ENCODE measurements at regions not wholly inside any gene's neighbourhood (a gene's known extent, or its start where the extent isn't known, plus 50 kb on each side); places are given as distances from the start of the nearest gene placed in this dataset.

- POLR2A ChIA-PET: no interaction called here
Observed at GRCh38 chr21:36554411-36555157, 74.7 kb upstream of the CLDN14 start.

GRCh38 chr21:36555199-36555800 lies 75.4 kb upstream of the CLDN14 start:
- Histone ChIP-seq H3K27me3 (replicated peaks in 2 of 5; ENCODE audit: control insufficient read depth in 4 of 5, insufficient read depth in 5 of 5, low read length in 4 of 5) (no peaks in the 10 kb centered on the region), H3K4me1 (ENCODE audit: control extremely low read depth in 1 of 4, control insufficient read depth in 4 of 4, insufficient read depth in 4 of 4, low read length in 3 of 4) (peaks cover 0 to 9% (median 4%) of the 10 kb centered on the region in 4 experiments), H3K27ac (ENCODE audit: insufficient read depth in 1 of 2, low read depth in 1 of 2, low read length in 2 of 2, poor library complexity in 1 of 2, severe bottlenecking in 2 of 2) (no peak overlapping the region), H3K4me3 (ENCODE audit: control insufficient read depth in 1 of 7, extremely low read depth in 1 of 7, insufficient read depth in 4 of 7, low read depth in 2 of 7, low read length in 6 of 7) (no peak overlapping the region), H3K9me3 (ENCODE audit: control extremely low read depth in 1 of 5, control insufficient read depth in 4 of 5, insufficient read depth in 2 of 5, low read depth in 1 of 5, low read length in 4 of 5) (no peaks in the 10 kb centered on the region), H3K36me3 (ENCODE audit: control insufficient read depth in 4 of 4, insufficient read depth in 4 of 4, low read length in 3 of 4) (no peaks in the 10 kb centered on the region)
- no peak for DNase-seq
- 98% methylated on average over 12 of the region's 16 CpGs for WGBS (ENCODE audit: insufficient coverage)
- CTCF ChIA-PET: no interaction called here
- POLR2A ChIA-PET: no interaction called here

More at GRCh38 chr21:36554411-36555157, 74.7 kb upstream of the CLDN14 start:
- CTCF ChIA-PET: no interaction called here
- Histone ChIP-seq H3K4me3 (ENCODE audit: control insufficient read depth in 1 of 7, extremely low read depth in 1 of 7, insufficient read depth in 4 of 7, low read depth in 2 of 7, low read length in 6 of 7) (no peak overlapping the region), H3K27ac (ENCODE audit: insufficient read depth in 1 of 2, low read depth in 1 of 2, low read length in 2 of 2, poor library complexity in 1 of 2, severe bottlenecking in 2 of 2) (no peak overlapping the region), H3K27me3 (replicated peaks in 2 of 5; ENCODE audit: control insufficient read depth in 4 of 5, insufficient read depth in 5 of 5, low read length in 4 of 5) (peaks cover 0 to 2% (median 0%) of the 10 kb centered on the region in 5 experiments), H3K4me1 (ENCODE audit: control extremely low read depth in 1 of 4, control insufficient read depth in 4 of 4, insufficient read depth in 4 of 4, low read length in 3 of 4) (peaks cover 0 to 9% (median 4%) of the 10 kb centered on the region in 4 experiments), H3K9me3 (ENCODE audit: control extremely low read depth in 1 of 5, control insufficient read depth in 4 of 5, insufficient read depth in 2 of 5, low read depth in 1 of 5, low read length in 4 of 5) (no peaks in the 10 kb centered on the region), H3K36me3 (ENCODE audit: control insufficient read depth in 4 of 4, insufficient read depth in 4 of 4, low read length in 3 of 4) (no peaks in the 10 kb centered on the region)
- 93% methylated on average over 11 of the region's 15 CpGs for WGBS (ENCODE audit: insufficient coverage)
- no peak for DNase-seq

- no CpG with 5 or more reads among the region's 3 CpGs for WGBS (ENCODE audit: insufficient coverage)
- Histone ChIP-seq H3K4me1 (ENCODE audit: control extremely low read depth in 1 of 4, control insufficient read depth in 4 of 4, insufficient read depth in 4 of 4, low read length in 3 of 4) (peaks cover 0 to 5% (median 5%) of the 10 kb centered on the region in 4 experiments), H3K4me3 (ENCODE audit: control insufficient read depth in 1 of 7, extremely low read depth in 1 of 7, insufficient read depth in 4 of 7, low read depth in 2 of 7, low read length in 6 of 7) (no peak overlapping the region), H3K9me3 (ENCODE audit: control extremely low read depth in 1 of 5, control insufficient read depth in 4 of 5, insufficient read depth in 2 of 5, low read depth in 1 of 5, low read length in 4 of 5) (no peaks in the 10 kb centered on the region), H3K27me3 (replicated peaks in 2 of 5; ENCODE audit: control insufficient read depth in 4 of 5, insufficient read depth in 5 of 5, low read length in 4 of 5) (no peaks in the 10 kb centered on the region), H3K36me3 (ENCODE audit: control insufficient read depth in 4 of 4, insufficient read depth in 4 of 4, low read length in 3 of 4) (no peaks in the 10 kb centered on the region), H3K27ac (ENCODE audit: insufficient read depth in 1 of 2, low read depth in 1 of 2, low read length in 2 of 2, poor library complexity in 1 of 2, severe bottlenecking in 2 of 2) (no peak overlapping the region)
- POLR2A ChIA-PET: no interaction called here
- CTCF ChIA-PET: no interaction called here
- DNase-seq: no peak
Observed at GRCh38 chr21:36557316-36557715, 77.4 kb upstream of the CLDN14 start.

GRCh38 chr21:36560933-36561575 lies 81.1 kb upstream of the CLDN14 start:
- WGBS (ENCODE audit: insufficient coverage): 93% methylated on average over 5 of the region's 7 CpGs
- Histone ChIP-seq H3K4me1 (ENCODE audit: control extremely low read depth in 1 of 4, control insufficient read depth in 4 of 4, insufficient read depth in 4 of 4, low read length in 3 of 4) (peaks cover 0 to 6% (median 5%) of the 10 kb centered on the region in 4 experiments), H3K27me3 (replicated peaks in 2 of 5; ENCODE audit: control insufficient read depth in 4 of 5, insufficient read depth in 5 of 5, low read length in 4 of 5) (no peaks in the 10 kb centered on the region), H3K27ac (ENCODE audit: insufficient read depth in 1 of 2, low read depth in 1 of 2, low read length in 2 of 2, poor library complexity in 1 of 2, severe bottlenecking in 2 of 2) (no peak overlapping the region), H3K4me3 (ENCODE audit: control insufficient read depth in 1 of 7, extremely low read depth in 1 of 7, insufficient read depth in 4 of 7, low read depth in 2 of 7, low read length in 6 of 7) (no peak overlapping the region), H3K36me3 (ENCODE audit: control insufficient read depth in 4 of 4, insufficient read depth in 4 of 4, low read length in 3 of 4) (no peaks in the 10 kb centered on the region), H3K9me3 (ENCODE audit: control extremely low read depth in 1 of 5, control insufficient read depth in 4 of 5, insufficient read depth in 2 of 5, low read depth in 1 of 5, low read length in 4 of 5) (peaks cover 0 to 6% (median 0%) of the 10 kb centered on the region in 5 experiments)
- CTCF ChIA-PET: no interaction called here
- DNase-seq: no peak
- POLR2A ChIA-PET: no interaction called here

GRCh38 chr21:36563341-36563926 lies 83.5 kb upstream of the CLDN14 start:
- Histone ChIP-seq H3K4me1 (ENCODE audit: control extremely low read depth in 1 of 4, control insufficient read depth in 4 of 4, insufficient read depth in 4 of 4, low read length in 3 of 4) (peaks cover 0 to 6% (median 5%) of the 10 kb centered on the region in 4 experiments), H3K27me3 (replicated peaks in 2 of 5; ENCODE audit: control insufficient read depth in 4 of 5, insufficient read depth in 5 of 5, low read length in 4 of 5) (no peaks in the 10 kb centered on the region), H3K36me3 (ENCODE audit: control insufficient read depth in 4 of 4, insufficient read depth in 4 of 4, low read length in 3 of 4) (no peaks in the 10 kb centered on the region), H3K27ac (ENCODE audit: insufficient read depth in 1 of 2, low read depth in 1 of 2, low read length in 2 of 2, poor library complexity in 1 of 2, severe bottlenecking in 2 of 2) (no peak overlapping the region), H3K4me3 (ENCODE audit: control insufficient read depth in 1 of 7, extremely low read depth in 1 of 7, insufficient read depth in 4 of 7, low read depth in 2 of 7, low read length in 6 of 7) (no peak overlapping the region), H3K9me3 (ENCODE audit: control extremely low read depth in 1 of 5, control insufficient read depth in 4 of 5, insufficient read depth in 2 of 5, low read depth in 1 of 5, low read length in 4 of 5) (peaks cover 0 to 6% (median 0%) of the 10 kb centered on the region in 5 experiments)
- 94% methylated on average over 8 of the region's 12 CpGs for WGBS (ENCODE audit: insufficient coverage)
- CTCF ChIA-PET: no interaction called here
- no peak for DNase-seq
- POLR2A ChIA-PET: no interaction called here

GRCh38 chr21:36564647-36565046 lies 84.7 kb upstream of the CLDN14 start:
- ChIA-PET CTCF (no interaction called here), POLR2A (no interaction called here)
- no CpG with 5 or more reads among the region's 1 CpG for WGBS (ENCODE audit: insufficient coverage)

GRCh38 chr21:36565540-36565939 lies 85.6 kb upstream of the CLDN14 start:
- Histone ChIP-seq H3K9me3 (ENCODE audit: control extremely low read depth in 1 of 5, control insufficient read depth in 4 of 5, insufficient read depth in 2 of 5, low read depth in 1 of 5, low read length in 4 of 5) (peaks cover 0 to 6% (median 0%) of the 10 kb centered on the region in 5 experiments), H3K4me1 (ENCODE audit: control extremely low read depth in 1 of 4, control insufficient read depth in 4 of 4, insufficient read depth in 4 of 4, low read length in 3 of 4) (peaks cover 0 to 6% (median 5%) of the 10 kb centered on the region in 4 experiments), H3K36me3 (ENCODE audit: control insufficient read depth in 4 of 4, insufficient read depth in 4 of 4, low read length in 3 of 4) (no peaks in the 10 kb centered on the region), H3K27ac (ENCODE audit: insufficient read depth in 1 of 2, low read depth in 1 of 2, low read length in 2 of 2, poor library complexity in 1 of 2, severe bottlenecking in 2 of 2) (no peak overlapping the region), H3K4me3 (ENCODE audit: control insufficient read depth in 1 of 7, extremely low read depth in 1 of 7, insufficient read depth in 4 of 7, low read depth in 2 of 7, low read length in 6 of 7) (no peak overlapping the region), H3K27me3 (replicated peaks in 2 of 5; ENCODE audit: control insufficient read depth in 4 of 5, insufficient read depth in 5 of 5, low read length in 4 of 5) (peaks cover 0 to 2% (median 0%) of the 10 kb centered on the region in 5 experiments)
- no peak for DNase-seq
- WGBS (ENCODE audit: insufficient coverage): 100% methylated on average over 2 of the region's 2 CpGs
- ChIA-PET CTCF (no interaction called here), POLR2A (no interaction called here)

More at GRCh38 chr21:36564647-36565046, 84.7 kb upstream of the CLDN14 start:
- peaks cover 0 to 6% (median 0%) of the 10 kb centered on the region in 5 experiments for H3K9me3 ChIP-seq (ENCODE audit: control extremely low read depth in 1 of 5, control insufficient read depth in 4 of 5, insufficient read depth in 2 of 5, low read depth in 1 of 5, low read length in 4 of 5)
- H3K27me3 ChIP-seq (replicated peaks in 2 of 5; ENCODE audit: control insufficient read depth in 4 of 5, insufficient read depth in 5 of 5, low read length in 4 of 5): no peaks in the 10 kb centered on the region
- no peak overlapping the region for H3K27ac ChIP-seq (ENCODE audit: insufficient read depth in 1 of 2, low read depth in 1 of 2, low read length in 2 of 2, poor library complexity in 1 of 2, severe bottlenecking in 2 of 2)
- peaks cover 0 to 6% (median 5%) of the 10 kb centered on the region in 4 experiments for H3K4me1 ChIP-seq (ENCODE audit: control extremely low read depth in 1 of 4, control insufficient read depth in 4 of 4, insufficient read depth in 4 of 4, low read length in 3 of 4)
- no peak for DNase-seq
- H3K36me3 ChIP-seq (ENCODE audit: control insufficient read depth in 4 of 4, insufficient read depth in 4 of 4, low read length in 3 of 4): no peaks in the 10 kb centered on the region
- no peak overlapping the region for H3K4me3 ChIP-seq (ENCODE audit: control insufficient read depth in 1 of 7, extremely low read depth in 1 of 7, insufficient read depth in 4 of 7, low read depth in 2 of 7, low read length in 6 of 7)
